Smooth muscle cell (in vitro differentiated cells): ENCODE measurements at regions not wholly inside any gene's neighbourhood (a gene's known extent, or its start where the extent isn't known, plus 50 kb on each side); places are given as distances from the start of the nearest gene placed in this dataset.

Experiments used
- DNase-seq: peaks from one replicate; lab custom pipeline; 2025; ENCODE audit not compliant: unreplicated experiment; lab: John Stamatoyannopoulos, UW
- H2AFZ ChIP-seq: fragments of 200-600 bp; sonication (generic); 2 replicates; pipeline ENCODE4 v1.6.0; 2016; ENCODE audit warnings: antibody characterized with exemption, low read depth, mild to moderate bottlenecking
- H3F3A ChIP-seq: fragments of 200-600 bp; sonication (generic); 2 replicates; pipeline ENCODE4 v1.6.0; 2017; ENCODE audit warnings: antibody characterized with exemption, low read depth
- H3K27ac ChIP-seq: fragments of 200-600 bp; sonication (generic); 2 replicates; pipeline ENCODE4 v1.5.1; 2016; ENCODE audit warnings: low read depth, mild to moderate bottlenecking
- H3K27me3 ChIP-seq: fragments of 200-600 bp; sonication (generic); 2 replicates; pipeline ENCODE4 v1.6.1; 2016; ENCODE audit warnings: low read depth, mild to moderate bottlenecking
- H3K36me3 ChIP-seq: fragments of 200-600 bp; sonication (generic); 2 replicates; pipeline ENCODE4 v1.5.1; 2016; ENCODE audit warnings: low read depth
- H3K4me1 ChIP-seq: fragments of 200-600 bp; sonication (generic); 2 replicates; pipeline ENCODE4 v1.5.1; 2016; ENCODE audit warnings: low read depth
- H3K4me2 ChIP-seq: fragments of 200-600 bp; sonication (generic); 2 replicates; pipeline ENCODE4 v1.6.0; 2016; ENCODE audit warnings: mild to moderate bottlenecking
- H3K4me3 ChIP-seq: fragments of 200-600 bp; sonication (generic); 2 replicates; pipeline ENCODE4 v1.5.1; 2016; ENCODE audit warnings: mild to moderate bottlenecking
- H3K79me2 ChIP-seq: fragments of 200-600 bp; sonication (generic); 2 replicates; pipeline ENCODE4 v1.6.0; 2016; ENCODE audit warnings: low read depth, mild to moderate bottlenecking
- H3K9ac ChIP-seq: fragments of 200-600 bp; sonication (generic); 2 replicates; pipeline ENCODE4 v1.6.0; 2016; ENCODE audit warnings: low read depth
- H3K9me3 ChIP-seq: fragments of 200-600 bp; sonication (generic); replicated peaks from 2 replicates; pipeline ENCODE4 v1.5.1; 2016; ENCODE audit warnings: low read depth
- H4K20me1 ChIP-seq: fragments of 200-600 bp; sonication (generic); 2 replicates; pipeline ENCODE4 v1.6.0; 2016; ENCODE audit warnings: low read depth
- CTCF ChIP-seq: fragments of 200-600 bp; sonication (generic); IDR thresholded peaks from 2 replicates; pipeline ENCODE4 v1.5.1; 2017; ENCODE audit warnings: borderline replicate concordance, mild to moderate bottlenecking, antibody characterized with exemption; ENCODE audit not compliant: insufficient read depth, poor library complexity, severe bottlenecking
- WGBS: methylation state at CpG from one replicate; pipeline ENCODE4 v1.1.7; 2016; ENCODE audit warnings: low lambda C conversion rate; 5-methylcytosine and 5-hydroxymethylcytosine counted together

- Histone ChIP-seq H3K27ac (no peak overlapping the region), H3K9me3 (no peaks in the 10 kb centered on the region), H3K4me2 (no peak overlapping the region), H3K27me3 (no peaks in the 10 kb centered on the region), H3F3A (no peaks in the 10 kb centered on the region), H3K4me1 (peaks cover 50% of the 10 kb centered on the region), H3K9ac (no peak overlapping the region), H3K79me2 (no peaks in the 10 kb centered on the region), H2AFZ (no peak overlapping the region), H4K20me1 (no peaks in the 10 kb centered on the region), H3K4me3 (no peak overlapping the region), H3K36me3 (no peaks in the 10 kb centered on the region)
- 82% methylated on average over 18 of the region's 18 CpGs for WGBS
- DNase-seq = no peak
- no peak for TF ChIP-seq CTCF
Observed at GRCh38 chr3:180743813-180744590, 64.7 kb upstream of the CCDC39 start.

- DNase-seq = no peak
- H3K4me2 ChIP-seq = no peak overlapping the region
- H3K4me1 ChIP-seq = peaks cover 31% of the 10 kb centered on the region
- no peaks in the 10 kb centered on the region for H3K36me3 ChIP-seq
- TF ChIP-seq CTCF = no peak
- H2AFZ ChIP-seq = no peak overlapping the region
- H3F3A ChIP-seq = no peaks in the 10 kb centered on the region
- 87% methylated on average over 1 of the region's 1 CpG for WGBS
- H3K27me3 ChIP-seq = no peaks in the 10 kb centered on the region
- no peaks in the 10 kb centered on the region for H3K9me3 ChIP-seq
- no peaks in the 10 kb centered on the region for H4K20me1 ChIP-seq
- no peak overlapping the region for H3K9ac ChIP-seq
- H3K4me3 ChIP-seq = no peak overlapping the region
- no peaks in the 10 kb centered on the region for H3K79me2 ChIP-seq
- H3K27ac ChIP-seq = no peak overlapping the region
Observed at GRCh38 chr3:180747805-180748361, 68.6 kb upstream of the CCDC39 start.

DNA sequence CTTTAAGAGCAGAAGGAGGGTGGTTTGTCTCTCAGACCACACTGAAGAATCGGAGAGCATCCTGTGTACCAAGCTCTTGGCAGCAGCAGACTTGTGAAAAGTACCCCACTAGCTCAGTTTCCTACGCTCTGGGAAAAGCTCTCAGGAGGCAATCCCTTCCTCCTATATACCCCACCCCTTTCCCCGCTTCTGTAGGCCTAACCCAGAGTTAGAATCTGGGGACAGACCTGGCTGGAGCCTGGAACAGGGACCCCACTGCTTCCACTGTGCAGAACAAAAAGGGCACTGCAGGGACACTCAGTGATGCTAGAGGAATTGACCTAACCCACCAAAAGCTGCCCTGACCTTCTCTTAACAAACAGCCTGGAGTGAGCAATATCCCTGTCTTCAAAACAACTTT is 70.0 kb upstream of the CCDC39 start:
- no peak for TF ChIP-seq CTCF
- Histone ChIP-seq H3F3A (no peaks in the 10 kb centered on the region), H3K4me2 (no peak overlapping the region), H3K4me1 (peaks cover 22% of the 10 kb centered on the region), H3K36me3 (no peaks in the 10 kb centered on the region), H3K9me3 (no peaks in the 10 kb centered on the region), H3K4me3 (no peak overlapping the region), H2AFZ (no peak overlapping the region), H3K9ac (no peak overlapping the region), H3K79me2 (no peaks in the 10 kb centered on the region), H3K27ac (no peak overlapping the region), H4K20me1 (no peaks in the 10 kb centered on the region), H3K27me3 (no peaks in the 10 kb centered on the region)
- 75% methylated on average over 3 of the region's 3 CpGs for WGBS
- no peak for DNase-seq

DNA sequence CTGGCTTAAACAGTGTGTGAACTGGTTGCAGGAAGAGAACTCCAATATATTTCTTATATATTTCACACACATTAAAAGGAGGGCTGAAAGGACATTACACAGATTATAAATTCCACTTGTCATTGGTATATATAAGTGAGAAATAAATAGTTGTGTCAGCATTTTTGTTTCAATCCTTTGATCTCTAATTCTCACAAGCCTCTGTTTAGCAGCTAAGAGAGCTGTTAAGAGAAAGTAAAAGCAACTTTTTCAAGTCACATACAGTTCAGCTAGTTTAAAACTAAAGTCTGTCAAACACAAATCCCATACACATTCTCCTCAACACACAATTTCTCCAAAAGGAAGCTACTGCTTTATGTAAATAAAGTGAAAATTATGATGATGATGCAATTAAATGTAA is 70.5 kb upstream of the CCDC39 start:
- Histone ChIP-seq H3K79me2 (no peaks in the 10 kb centered on the region), H4K20me1 (no peaks in the 10 kb centered on the region), H3F3A (no peaks in the 10 kb centered on the region), H3K4me2 (no peak overlapping the region), H3K9ac (no peak overlapping the region), H3K9me3 (no peaks in the 10 kb centered on the region), H3K4me3 (no peak overlapping the region), H3K4me1 (peaks cover 20% of the 10 kb centered on the region), H3K27ac (no peak overlapping the region), H3K36me3 (no peaks in the 10 kb centered on the region), H2AFZ (no peak overlapping the region), H3K27me3 (no peaks in the 10 kb centered on the region)
- DNase-seq = no peak
- no peak for TF ChIP-seq CTCF
